IMR-90 (cell line): ENCODE measurements at regions not wholly inside any gene's neighbourhood (a gene's known extent, or its start where the extent isn't known, plus 50 kb on each side); places are given as distances from the start of the nearest gene placed in this dataset.

Source experiments
- ATAC-seq: fragments of 200-7000 bp; cut with Tn5 transposase; 2 replicates; pipeline ENCODE4 v1.9.1; 2020; ENCODE audit warnings: low read depth, mild to moderate bottlenecking, moderate library complexity
- BruUV-seq: library from RNA; stranded (reverse); fragments of 400-500 nt; replicated peaks from 2 replicates; lab custom pipeline; 2021; lab: Mats Ljungman, UMichigan
- CTCF ChIA-PET: fragments of 300-600 bp; formaldehyde crosslinking; extraction: SDS; loops from one replicate; lab custom pipeline; 2021; ENCODE audit warnings: antibody characterized with exemption; lab: Yijun Ruan, JAX
- POLR2A ChIA-PET: fragments of 300-600 bp; sonication (Branson Sonifier 250); formaldehyde crosslinking; loops from one replicate; lab custom pipeline; 2022; ENCODE audit warnings: antibody characterized with exemption; ENCODE audit not compliant: unreplicated experiment; lab: Charles Lee
- DNase-seq: peaks from one replicate; pipeline ENCODE4 v3.0.0; 2013
- H2AFZ ChIP-seq: replicated peaks from 2 replicates; pipeline ENCODE3; 2013; ENCODE audit warnings: low read length, mild to moderate bottlenecking; ENCODE audit not compliant: poor library complexity
- H2AK5ac ChIP-seq: 2 replicates; pipeline ENCODE4 v1.6.1; 2013; ENCODE audit warnings: low read depth, low read length, inconsistent platforms
- H2AK9ac ChIP-seq: replicated peaks from 2 replicates; pipeline ENCODE3; 2013; ENCODE audit warnings: mild to moderate bottlenecking, low read depth, low read length, moderate library complexity; ENCODE audit not compliant: poor library complexity
- H2BK120ac ChIP-seq: 2 replicates; pipeline ENCODE4 v1.6.1; 2013; ENCODE audit warnings: low read depth, low read length, inconsistent platforms
- H2BK15ac ChIP-seq: 3 replicates; pipeline ENCODE4 v1.6.1; 2013; ENCODE audit warnings: low read depth, low read length, inconsistent platforms
- H2BK20ac ChIP-seq: 2 replicates; pipeline ENCODE4 v1.6.1; 2013; ENCODE audit warnings: low read depth, mild to moderate bottlenecking, inconsistent platforms, low read length, moderate library complexity
- H2BK5ac ChIP-seq: 2 replicates; pipeline ENCODE4 v1.6.1; 2013; ENCODE audit warnings: mild to moderate bottlenecking, low read depth, low read length, inconsistent platforms; ENCODE audit not compliant: poor library complexity, severe bottlenecking
- H3K14ac ChIP-seq: replicated peaks from 2 replicates; pipeline ENCODE4 v1.6.1; 2013; ENCODE audit warnings: low read depth, low read length, inconsistent platforms
- H3K18ac ChIP-seq: 2 replicates; pipeline ENCODE4 v1.6.1; 2013; ENCODE audit warnings: low read depth, low read length, control low read depth
- H3K23ac ChIP-seq: 2 replicates; pipeline ENCODE4 v1.6.1; 2013; ENCODE audit warnings: low read depth, low read length, inconsistent platforms
- H3K27ac ChIP-seq: 2 replicates; pipeline ENCODE4 v1.5.1; 2013; ENCODE audit warnings: mild to moderate bottlenecking, control low read depth, low read length; ENCODE audit not compliant: insufficient read depth
- H3K27me3 ChIP-seq: 2 replicates; pipeline ENCODE4 v1.6.1; 2013; ENCODE audit warnings: low read length; ENCODE audit not compliant: control insufficient read depth, insufficient read depth
- H3K36me3 ChIP-seq: 2 replicates; pipeline ENCODE4 v1.6.1; 2013; ENCODE audit warnings: low read length, mixed read lengths; ENCODE audit not compliant: control insufficient read depth, insufficient read depth
- H3K4ac ChIP-seq: 2 replicates; pipeline ENCODE4 v1.6.1; 2013; ENCODE audit warnings: low read depth, low read length, inconsistent platforms
- H3K4me1 ChIP-seq: 2 replicates; pipeline ENCODE4 v1.6.1; 2013; ENCODE audit warnings: low read length, mixed read lengths; ENCODE audit not compliant: control insufficient read depth, insufficient read depth
- H3K4me2 ChIP-seq: 2 replicates; pipeline ENCODE4 v1.6.1; 2013; ENCODE audit warnings: low read depth, mild to moderate bottlenecking, control low read depth, low read length, moderate library complexity
- H3K4me3 ChIP-seq: 2 replicates; pipeline ENCODE4 v1.5.1; 2013; ENCODE audit warnings: low read depth, mild to moderate bottlenecking, control low read depth, low read length, moderate library complexity; ENCODE audit not compliant: insufficient read depth
- H3K56ac ChIP-seq: 2 replicates; pipeline ENCODE4 v1.6.1; 2013; ENCODE audit warnings: low read length, inconsistent platforms; ENCODE audit not compliant: insufficient read depth; ENCODE audit errors: extremely low read depth
- H3K79me1 ChIP-seq, 2 experiments: 2 replicates each; pipeline ENCODE4 v1.6.1; 2013; ENCODE audit warnings: low read length in 2 of 2, inconsistent platforms in 1 of 2, low read depth in 1 of 2
- H3K9ac ChIP-seq: 2 replicates; pipeline ENCODE4 v1.6.1; 2013; ENCODE audit warnings: low read depth, low read length, control low read depth
- H3K9me1 ChIP-seq: 2 replicates; pipeline ENCODE4 v1.6.1; 2013; ENCODE audit warnings: low read length, inconsistent platforms; ENCODE audit not compliant: insufficient read depth
- H3K9me3 ChIP-seq: 2 replicates; pipeline ENCODE4 v1.6.1; 2013; ENCODE audit warnings: low read length; ENCODE audit not compliant: control insufficient read depth, insufficient read depth
- H4K20me1 ChIP-seq: 2 replicates; pipeline ENCODE4 v1.6.1; 2013; ENCODE audit warnings: low read length, inconsistent platforms; ENCODE audit not compliant: insufficient read depth
- H4K5ac ChIP-seq: 2 replicates; pipeline ENCODE4 v1.6.1; 2013; ENCODE audit warnings: mild to moderate bottlenecking, low read depth, low read length, control low read depth
- H4K8ac ChIP-seq, 2 experiments: 2 replicates each; pipeline ENCODE4 v1.6.1; 2013; ENCODE audit warnings: low read depth in 2 of 2, low read length in 2 of 2, control low read depth in 1 of 2, inconsistent platforms in 1 of 2
- H4K91ac ChIP-seq: 2 replicates; pipeline ENCODE4 v1.6.1; 2013; ENCODE audit warnings: low read depth, low read length, inconsistent platforms; ENCODE audit not compliant: insufficient read depth
- BHLHE40 ChIP-seq: fragments of 150-350 bp; IDR thresholded peaks from 2 replicates; pipeline ENCODE4 v1.6.1; 2016; ENCODE audit warnings: mild to moderate bottlenecking, low read depth, low read length
- CEBPB ChIP-seq: IDR thresholded peaks from 2 replicates; pipeline ENCODE4 v1.6.1; 2012; ENCODE audit warnings: low read depth, low read length, improper control_type of control experiment
- CHD1 ChIP-seq: IDR thresholded peaks from 2 replicates; pipeline ENCODE4 v1.6.1; 2012; ENCODE audit warnings: low read depth, low read length, improper control_type of control experiment
- FOS ChIP-seq: fragments of 150-350 bp; IDR thresholded peaks from 2 replicates; pipeline ENCODE4 v1.6.1; 2016; ENCODE audit warnings: low read depth, low read length
- MAFK ChIP-seq: IDR thresholded peaks from 2 replicates; pipeline ENCODE4 v1.6.1; 2012; ENCODE audit warnings: low read depth, low read length, improper control_type of control experiment
- MAZ ChIP-seq: IDR thresholded peaks from 2 replicates; pipeline ENCODE4 v1.6.1; 2012; ENCODE audit warnings: low read depth, mild to moderate bottlenecking, low read length, improper control_type of control experiment, moderate library complexity, borderline replicate concordance
- POLR2A ChIP-seq: IDR thresholded peaks from 2 replicates; pipeline ENCODE4 v1.6.1; 2012; ENCODE audit warnings: mild to moderate bottlenecking, low read depth, low read length
- RAD21 ChIP-seq: IDR thresholded peaks from 2 replicates; pipeline ENCODE4 v1.6.1; 2012; ENCODE audit warnings: low read length, improper control_type of control experiment
- RFX5 ChIP-seq: IDR thresholded peaks from 2 replicates; pipeline ENCODE4 v1.8.0; 2012; ENCODE audit warnings: low read depth, mild to moderate bottlenecking, low read length, moderate library complexity
- SMC3 ChIP-seq: fragments of 150-350 bp; IDR thresholded peaks from 2 replicates; pipeline ENCODE4 v1.6.1; 2016; ENCODE audit warnings: low read depth, mild to moderate bottlenecking, antibody characterized with exemption, low read length, moderate library complexity
- WGBS, 2 experiments: methylation state at CpG; one replicate each; pipeline versions ENCODE4 v1.1.5 to v1.1.7; 2013; ENCODE audit warnings: missing lambda C conversion rate in 2 of 2; ENCODE audit not compliant: insufficient read length in 1 of 2; ENCODE audit errors: extremely low coverage in 2 of 2; 5-methylcytosine and 5-hydroxymethylcytosine counted together
- dilution Hi-C: fragments of 300-500 bp; cut with HindIII; formaldehyde crosslinking; loops from one replicate; pipeline ENCODE4 v1.14.3; 2018; ENCODE audit warnings: low sequenced_read_pairs; ENCODE audit not compliant: unreplicated experiment
- in situ Hi-C: fragments of 300-500 bp; cut with MboI; formaldehyde crosslinking; loops from 3 replicates; pipeline ENCODE4 v1.14.3; 2019; ENCODE audit warnings: low sequenced_read_pairs, inconsistent platforms, mixed read lengths
- intact Hi-C: fragments of 100-400 bp; cut with micrococcal nuclease; formaldehyde crosslinking; loops from 2 replicates; pipeline ENCODE4 v1.10.0; 2022
- TF ChIP-seq, protein P1 (sequence below): fragments of 150-350 bp; IDR thresholded peaks from 2 replicates; pipeline ENCODE4 v1.6.1; 2017; ENCODE audit warnings: mild to moderate bottlenecking, antibody characterized with exemption, low read length, low read depth
- TF ChIP-seq, protein P2 (sequence below): conservative IDR thresholded peaks from 2 replicates; pipeline ENCODE4 v1.5.1; 2012; ENCODE audit warnings: mild to moderate bottlenecking, low read depth, low read length, improper control_type of control experiment

DNA sequence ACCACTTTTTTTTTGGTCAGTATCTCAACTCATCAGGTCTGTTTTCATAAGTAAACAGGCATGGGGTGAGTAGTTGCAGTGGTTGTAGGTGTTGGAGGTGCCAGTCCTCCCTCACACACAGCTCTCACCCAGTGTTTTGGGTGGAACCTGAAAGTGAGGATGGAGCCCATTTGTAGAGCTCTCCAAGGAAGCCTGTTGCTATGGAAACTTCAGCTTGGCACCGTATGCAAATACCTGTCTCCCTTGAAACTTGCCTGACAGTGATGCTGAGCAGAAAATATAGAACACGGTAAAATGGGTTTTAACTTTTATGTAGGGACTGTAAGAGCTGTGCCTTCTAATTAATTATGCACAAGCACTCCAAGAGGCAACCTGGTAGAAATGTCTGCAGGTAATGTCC, 214.1 kb downstream of the AJAP1 start:
- in situ Hi-C loops, result no loop called here
- no peaks in the 10 kb centered on the region for H3K36me3 ChIP-seq
- ChIA-PET CTCF (no interaction called here), POLR2A (no interaction called here)
- H2AFZ ChIP-seq, result no peak overlapping the region
- no peak overlapping the region for H2AK5ac ChIP-seq
- no peak overlapping the region for H2BK5ac ChIP-seq
- intact Hi-C loops, result no loop called here
- H4K8ac ChIP-seq, result no peak overlapping the region
- H3K18ac ChIP-seq, result no peak overlapping the region
- H3K79me1 ChIP-seq, result no peaks in the 10 kb centered on the region
- no peaks in the 10 kb centered on the region for H3K27me3 ChIP-seq
- H2BK15ac ChIP-seq, result no peak overlapping the region
- H3K9me1 ChIP-seq, result no peaks in the 10 kb centered on the region
- H3K14ac ChIP-seq, result no peak overlapping the region
- H4K91ac ChIP-seq, result no peak overlapping the region
- DNase-seq, result no peak
- H3K4me2 ChIP-seq, result no peak overlapping the region
- no TSS peak for BruUV-seq
- H4K20me1 ChIP-seq, result no peaks in the 10 kb centered on the region
- no peak overlapping the region for H3K27ac ChIP-seq
- H3K9me3 ChIP-seq, result peaks cover 31% of the 10 kb centered on the region
- no peak for ATAC-seq
- no peak overlapping the region for H3K23ac ChIP-seq
- H3K56ac ChIP-seq, result no peak overlapping the region
- dilution Hi-C loops, result no loop called here
- no peak overlapping the region for H3K9ac ChIP-seq
- H4K5ac ChIP-seq, result no peak overlapping the region
- H3K4me3 ChIP-seq, result no peak overlapping the region
- H3K4ac ChIP-seq, result no peak overlapping the region
- H3K4me1 ChIP-seq, result no peaks in the 10 kb centered on the region
- no peak overlapping the region for H2AK9ac ChIP-seq
- no peak overlapping the region for H2BK120ac ChIP-seq
- WGBS, 2 experiments, result no CpG with 5 or more reads among the region's 2 CpGs
- no peak for TF ChIP-seq RAD21
- no peak for TF ChIP-seq MAZ
- TF ChIP-seq BHLHE40, result no peak
- TF ChIP-seq, protein P1, sequence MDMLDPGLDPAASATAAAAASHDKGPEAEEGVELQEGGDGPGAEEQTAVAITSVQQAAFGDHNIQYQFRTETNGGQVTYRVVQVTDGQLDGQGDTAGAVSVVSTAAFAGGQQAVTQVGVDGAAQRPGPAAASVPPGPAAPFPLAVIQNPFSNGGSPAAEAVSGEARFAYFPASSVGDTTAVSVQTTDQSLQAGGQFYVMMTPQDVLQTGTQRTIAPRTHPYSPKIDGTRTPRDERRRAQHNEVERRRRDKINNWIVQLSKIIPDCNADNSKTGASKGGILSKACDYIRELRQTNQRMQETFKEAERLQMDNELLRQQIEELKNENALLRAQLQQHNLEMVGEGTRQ, result no peak
- no peak for TF ChIP-seq FOS
- TF ChIP-seq, protein P2, sequence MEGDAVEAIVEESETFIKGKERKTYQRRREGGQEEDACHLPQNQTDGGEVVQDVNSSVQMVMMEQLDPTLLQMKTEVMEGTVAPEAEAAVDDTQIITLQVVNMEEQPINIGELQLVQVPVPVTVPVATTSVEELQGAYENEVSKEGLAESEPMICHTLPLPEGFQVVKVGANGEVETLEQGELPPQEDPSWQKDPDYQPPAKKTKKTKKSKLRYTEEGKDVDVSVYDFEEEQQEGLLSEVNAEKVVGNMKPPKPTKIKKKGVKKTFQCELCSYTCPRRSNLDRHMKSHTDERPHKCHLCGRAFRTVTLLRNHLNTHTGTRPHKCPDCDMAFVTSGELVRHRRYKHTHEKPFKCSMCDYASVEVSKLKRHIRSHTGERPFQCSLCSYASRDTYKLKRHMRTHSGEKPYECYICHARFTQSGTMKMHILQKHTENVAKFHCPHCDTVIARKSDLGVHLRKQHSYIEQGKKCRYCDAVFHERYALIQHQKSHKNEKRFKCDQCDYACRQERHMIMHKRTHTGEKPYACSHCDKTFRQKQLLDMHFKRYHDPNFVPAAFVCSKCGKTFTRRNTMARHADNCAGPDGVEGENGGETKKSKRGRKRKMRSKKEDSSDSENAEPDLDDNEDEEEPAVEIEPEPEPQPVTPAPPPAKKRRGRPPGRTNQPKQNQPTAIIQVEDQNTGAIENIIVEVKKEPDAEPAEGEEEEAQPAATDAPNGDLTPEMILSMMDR, result no peak
- TF ChIP-seq SMC3, result no peak
- TF ChIP-seq CEBPB, result no peak
- no peak for TF ChIP-seq MAFK
- TF ChIP-seq POLR2A, result no peak
- TF ChIP-seq CHD1, result no peak
- TF ChIP-seq RFX5, result no peak
- no peak overlapping the region for H2BK20ac ChIP-seq
